Testis (tissue), 2 donors: ENCODE measurements at regions not wholly inside any gene's neighbourhood (a gene's known extent, or its start where the extent isn't known, plus 50 kb on each side); places are given as distances from the start of the nearest gene placed in this dataset.

Source experiments
- DNase-seq: peaks from one replicate; pipeline ENCODE4 v3.0.0-alpha.2; 2019
- H3K27ac ChIP-seq, 2 donors: fragments of 200-600 bp; sonication (generic); one replicate each; pipeline ENCODE4 v1.5.1; 2019
- H3K27me3 ChIP-seq: fragments of 200-600 bp; sonication (generic); one replicate; pipeline ENCODE4 v1.5.1; 2019
- H3K36me3 ChIP-seq: fragments of 200-600 bp; sonication (generic); one replicate; pipeline ENCODE4 v1.5.1; 2017; ENCODE audit warnings: low read depth; ENCODE audit errors: missing control alignments
- H3K4me1 ChIP-seq: fragments of 200-600 bp; sonication (generic); one replicate; pipeline ENCODE4 v1.5.1; 2019
- H3K4me3 ChIP-seq, 2 donors: fragments of 200-600 bp; sonication (generic); one replicate each; pipeline ENCODE4 v1.5.1; 2017 to 2019
- H3K9me3 ChIP-seq: fragments of 200-600 bp; sonication (generic); one replicate; pipeline ENCODE4 v1.5.1; 2017
- POLR2A ChIP-seq: fragments of 450-650 bp; IDR thresholded peaks from one replicate; pipeline ENCODE4 v1.6.1; 2017; ENCODE audit warnings: antibody characterized with exemption, mild to moderate bottlenecking, moderate library complexity
- WGBS, 2 donors: methylation state at CpG; one replicate each; pipeline ENCODE4 v1.1.5; 2018; 5-methylcytosine and 5-hydroxymethylcytosine counted together
- intact Hi-C: fragments of 100-400 bp; cut with DNase I; formaldehyde crosslinking; loops from one replicate; pipeline ENCODE4 v1.15.1; 2023; ENCODE audit warnings: low total_unique reads
- TF ChIP-seq, protein P1 (sequence below), 3 experiments: fragments of 450-650 bp in 2 of 3; fragments of 200-600 bp in 1 of 3; sonication (generic) in 1 of 3; IDR thresholded peaks; one replicate each; pipeline ENCODE4 v1.5.1; 2016 to 2019; ENCODE audit warnings: antibody characterized with exemption in 3 of 3, mild to moderate bottlenecking in 2 of 3, moderate library complexity in 1 of 3

DNA sequence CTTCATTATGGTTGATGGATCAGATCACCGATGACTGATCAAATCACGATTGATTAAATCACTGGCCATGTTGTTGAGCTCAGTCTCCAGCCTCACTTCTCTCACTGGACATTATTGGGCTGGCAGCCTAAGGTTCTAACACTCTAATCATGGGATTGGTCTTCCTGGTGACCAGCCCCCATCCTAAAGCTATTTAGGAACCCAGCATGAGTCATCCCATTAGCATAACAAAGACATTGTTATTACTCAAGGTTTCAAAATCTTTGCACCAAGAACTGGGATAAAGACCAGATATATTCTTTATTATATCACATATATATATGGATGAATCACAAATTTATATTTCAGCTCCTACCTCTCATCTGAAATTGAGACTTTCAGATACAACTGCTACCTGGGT, 272.1 kb upstream of the IL12B start:
- no peak for TF ChIP-seq POLR2A
- TF ChIP-seq, protein P1, sequence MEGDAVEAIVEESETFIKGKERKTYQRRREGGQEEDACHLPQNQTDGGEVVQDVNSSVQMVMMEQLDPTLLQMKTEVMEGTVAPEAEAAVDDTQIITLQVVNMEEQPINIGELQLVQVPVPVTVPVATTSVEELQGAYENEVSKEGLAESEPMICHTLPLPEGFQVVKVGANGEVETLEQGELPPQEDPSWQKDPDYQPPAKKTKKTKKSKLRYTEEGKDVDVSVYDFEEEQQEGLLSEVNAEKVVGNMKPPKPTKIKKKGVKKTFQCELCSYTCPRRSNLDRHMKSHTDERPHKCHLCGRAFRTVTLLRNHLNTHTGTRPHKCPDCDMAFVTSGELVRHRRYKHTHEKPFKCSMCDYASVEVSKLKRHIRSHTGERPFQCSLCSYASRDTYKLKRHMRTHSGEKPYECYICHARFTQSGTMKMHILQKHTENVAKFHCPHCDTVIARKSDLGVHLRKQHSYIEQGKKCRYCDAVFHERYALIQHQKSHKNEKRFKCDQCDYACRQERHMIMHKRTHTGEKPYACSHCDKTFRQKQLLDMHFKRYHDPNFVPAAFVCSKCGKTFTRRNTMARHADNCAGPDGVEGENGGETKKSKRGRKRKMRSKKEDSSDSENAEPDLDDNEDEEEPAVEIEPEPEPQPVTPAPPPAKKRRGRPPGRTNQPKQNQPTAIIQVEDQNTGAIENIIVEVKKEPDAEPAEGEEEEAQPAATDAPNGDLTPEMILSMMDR (IDR thresholded peaks at IDR 0.05), result no peak
- WGBS, 2 donors, result 91 to 100% methylated on average over 2 of the region's 2 CpGs

DNA sequence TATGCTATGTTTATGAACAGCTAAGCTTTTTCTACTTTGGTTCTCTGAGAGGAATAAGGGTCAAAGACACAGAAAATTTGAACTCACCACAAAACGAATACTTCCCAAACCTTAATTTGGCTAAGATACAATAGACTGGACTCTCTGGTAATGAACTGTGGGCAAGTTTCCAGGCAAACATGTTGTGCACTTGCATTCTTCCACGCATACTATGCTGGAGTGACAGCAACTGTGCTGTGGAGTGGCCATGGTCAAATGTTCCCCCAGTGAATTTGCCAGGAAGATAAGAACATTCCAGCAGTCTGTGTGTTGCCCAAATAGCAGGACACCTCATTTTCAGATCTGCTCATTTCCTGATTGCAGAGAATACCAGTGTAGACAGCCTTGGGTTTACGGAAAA, 275.3 kb upstream of the IL12B start:
- Histone ChIP-seq H3K4me3 (no peak overlapping the region), H3K27ac (no peak overlapping the region)
- TF ChIP-seq, protein P1 (IDR thresholded peaks at IDR 0.05), result no peak
- TF ChIP-seq POLR2A, result no peak

More for the DNA sequence above, 272.1 kb upstream of the IL12B start:
- intact Hi-C loops, result no loop called here
- H3K9me3 ChIP-seq, result no peaks in the 10 kb centered on the region
- no peaks in the 10 kb centered on the region for H3K27me3 ChIP-seq
- DNase-seq, result no peak
- H3K4me1 ChIP-seq, result no peaks in the 10 kb centered on the region
- no peak overlapping the region for H3K4me3 ChIP-seq
- H3K27ac ChIP-seq, result no peak overlapping the region
- H3K36me3 ChIP-seq, result no peaks in the 10 kb centered on the region

DNA sequence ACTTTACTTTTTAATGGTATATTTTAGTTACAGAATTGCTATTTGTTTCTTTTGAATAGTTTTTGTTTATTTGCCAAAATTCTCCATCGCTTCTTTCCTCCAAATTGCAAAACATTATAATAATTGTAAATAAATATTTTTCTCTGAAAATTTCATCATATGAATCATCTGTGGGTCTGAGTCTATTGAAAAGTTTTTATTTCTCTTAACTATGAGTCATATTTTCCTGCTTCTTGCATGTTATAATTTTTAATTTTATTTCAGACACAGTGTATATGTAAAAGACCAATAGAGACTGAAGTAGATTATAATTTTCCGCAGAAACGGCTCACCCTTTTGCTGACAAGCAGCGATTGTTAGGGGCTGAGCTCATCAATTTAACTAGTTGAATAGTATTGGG, 279.1 kb upstream of the IL12B start:
- intact Hi-C loops, result no loop called here
- Histone ChIP-seq H3K9me3 (no peaks in the 10 kb centered on the region), H3K27ac (no peak overlapping the region), H3K36me3 (no peaks in the 10 kb centered on the region), H3K4me1 (no peaks in the 10 kb centered on the region), H3K4me3 (no peak overlapping the region), H3K27me3 (no peaks in the 10 kb centered on the region)
- WGBS, 2 donors, result 92 to 94% methylated on average over 4 of the region's 4 CpGs
- no peak for DNase-seq
- TF ChIP-seq, protein P1 (IDR thresholded peaks at IDR 0.05), result no peak
- no peak for TF ChIP-seq POLR2A

More for the DNA sequence above, 275.3 kb upstream of the IL12B start:
- H3K4me1 ChIP-seq, result no peaks in the 10 kb centered on the region
- H3K27me3 ChIP-seq, result no peaks in the 10 kb centered on the region
- DNase-seq, result peak; percentile 25
- no peaks in the 10 kb centered on the region for H3K9me3 ChIP-seq
- 39 to 47% methylated on average over 3 of the region's 3 CpGs for WGBS, 2 donors
- intact Hi-C loops, result no loop called here
- H3K36me3 ChIP-seq, result no peaks in the 10 kb centered on the region

DNA sequence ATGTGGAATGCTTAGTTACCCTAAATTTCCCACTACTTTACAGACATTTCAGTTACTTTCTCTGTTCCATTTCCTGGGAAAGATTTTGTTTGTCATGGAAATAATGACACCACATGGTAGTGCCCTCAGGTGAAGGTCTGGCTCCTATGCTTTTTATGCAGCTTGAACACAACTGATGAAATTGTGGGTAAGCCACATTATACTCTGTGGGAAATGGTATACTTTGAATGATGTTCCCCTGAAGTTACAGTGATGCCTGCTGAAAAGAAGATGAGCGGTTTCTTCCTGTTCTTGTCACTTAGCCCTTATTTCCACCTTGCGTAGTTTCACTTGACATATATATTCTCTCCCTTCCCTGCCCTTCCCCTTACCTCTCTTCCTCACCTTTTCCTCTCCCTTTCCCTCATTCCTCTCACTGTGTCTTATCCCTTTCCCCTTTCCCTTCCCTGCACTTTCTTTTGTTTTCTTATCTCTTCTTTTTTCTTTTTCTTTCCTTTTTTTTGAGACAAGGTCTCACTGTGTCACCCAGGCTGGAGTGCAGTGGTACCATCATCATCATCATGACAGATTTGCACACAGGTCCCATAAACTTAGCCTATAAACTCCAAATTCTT, 280.8 kb upstream of the IL12B start:
- no peak for DNase-seq
- H3K4me3 ChIP-seq, result no peak overlapping the region
- TF ChIP-seq POLR2A, result no peak
- TF ChIP-seq, protein P1 (IDR thresholded peaks at IDR 0.05), result no peak
- 88 to 92% methylated on average over 2 of the region's 2 CpGs for WGBS, 2 donors
- H3K27me3 ChIP-seq, result no peaks in the 10 kb centered on the region
- H3K4me1 ChIP-seq, result no peaks in the 10 kb centered on the region
- H3K36me3 ChIP-seq, result no peaks in the 10 kb centered on the region
- intact Hi-C loops, result no loop called here
- H3K27ac ChIP-seq, result no peak overlapping the region
- H3K9me3 ChIP-seq, result no peaks in the 10 kb centered on the region

DNA sequence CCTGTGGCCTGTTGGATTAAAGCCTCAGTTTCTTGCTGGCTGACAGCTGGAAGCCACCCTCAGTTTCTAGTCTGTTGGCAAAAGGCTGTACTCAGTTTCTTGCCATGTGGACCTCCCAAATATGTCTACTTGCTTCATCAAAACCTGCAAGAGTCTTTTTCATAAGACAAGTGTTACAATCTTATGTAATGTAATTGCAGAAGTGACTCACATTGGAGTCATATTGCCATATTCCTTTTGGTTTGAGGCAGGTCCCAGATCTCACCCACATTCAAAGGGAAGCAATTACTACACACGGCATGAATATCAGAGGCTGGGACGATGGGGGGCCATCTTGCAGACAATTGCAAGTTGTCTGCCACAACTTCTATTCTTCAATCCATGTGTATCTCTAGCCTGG, 286.7 kb upstream of the IL12B start:
- TF ChIP-seq, protein P1 (IDR thresholded peaks at IDR 0.05), result no peak
- TF ChIP-seq POLR2A, result no peak
- Histone ChIP-seq H3K9me3 (no peaks in the 10 kb centered on the region), H3K4me3 (no peak overlapping the region), H3K36me3 (no peaks in the 10 kb centered on the region), H3K27me3 (no peaks in the 10 kb centered on the region), H3K27ac (no peak overlapping the region), H3K4me1 (no peaks in the 10 kb centered on the region)
- WGBS, 2 donors, result 33 to 45% methylated on average over 2 of the region's 2 CpGs
- no peak for DNase-seq
- intact Hi-C loops, result no loop called here
